ENCODE measurements at regions not wholly inside any gene's neighbourhood (a gene's known extent, or its start where the extent isn't known, plus 50 kb on each side); places are given as distances from the start of the nearest gene placed in this dataset.

DNA sequence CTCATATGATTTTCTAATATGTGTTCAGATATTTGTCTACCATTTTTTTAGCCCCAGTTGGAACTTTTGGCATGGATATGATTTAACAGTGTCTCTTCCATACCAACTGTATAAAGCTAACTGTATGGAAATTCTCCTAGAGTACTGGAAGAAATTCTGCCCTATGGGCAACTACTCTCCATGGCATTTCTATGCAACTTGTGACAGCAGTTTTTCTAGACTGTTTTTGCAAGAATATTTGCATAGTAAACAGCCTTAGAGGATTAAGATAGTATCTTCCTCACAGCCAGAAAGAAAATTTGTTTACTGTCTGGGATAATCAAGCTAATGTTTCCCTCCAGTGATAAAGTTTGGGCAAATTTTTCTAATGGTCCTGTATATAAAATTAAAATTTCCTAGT, 119.9 kb upstream of the PCDH17 start:
- DNase-seq (ENCODE audit: insufficient read length, low spot score) (no peak), FAIRE-seq (no peak)
- no peak for TF ChIP-seq POLR2A (IDR thresholded peaks at IDR 0.05; ENCODE audit: low read depth, low read length)

GRCh38 chr13:57527114-57527735, 104.3 kb upstream of the PCDH17 start:
- FAIRE-seq (no peak), DNase-seq (ENCODE audit: insufficient read length, low spot score) (no peak)
- no peak for TF ChIP-seq POLR2A (IDR thresholded peaks at IDR 0.05; ENCODE audit: low read depth, low read length)

DNA sequence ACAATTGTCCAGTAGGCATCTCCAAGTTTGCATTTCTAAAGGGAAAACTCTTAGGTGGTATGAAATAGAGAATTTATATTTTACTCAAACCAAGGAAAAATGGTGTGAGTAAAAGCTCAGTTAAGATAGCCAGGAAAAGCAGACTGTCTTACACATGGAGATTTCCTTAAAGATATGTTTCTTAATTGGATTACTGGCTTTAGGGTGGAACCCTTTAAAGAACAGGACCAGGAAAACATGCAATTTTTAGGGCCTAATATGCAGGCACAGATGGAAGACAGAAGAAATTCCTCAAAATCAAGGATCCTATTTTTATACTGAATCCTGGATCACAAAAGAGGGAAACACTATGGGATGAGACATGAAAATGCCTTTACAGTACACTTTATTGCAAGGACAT, 100.3 kb upstream of the PCDH17 start:
- FAIRE-seq (no peak), DNase-seq (ENCODE audit: insufficient read length, low spot score) (no peak)
- no peak for TF ChIP-seq POLR2A (IDR thresholded peaks at IDR 0.05; ENCODE audit: low read depth, low read length)

DNA sequence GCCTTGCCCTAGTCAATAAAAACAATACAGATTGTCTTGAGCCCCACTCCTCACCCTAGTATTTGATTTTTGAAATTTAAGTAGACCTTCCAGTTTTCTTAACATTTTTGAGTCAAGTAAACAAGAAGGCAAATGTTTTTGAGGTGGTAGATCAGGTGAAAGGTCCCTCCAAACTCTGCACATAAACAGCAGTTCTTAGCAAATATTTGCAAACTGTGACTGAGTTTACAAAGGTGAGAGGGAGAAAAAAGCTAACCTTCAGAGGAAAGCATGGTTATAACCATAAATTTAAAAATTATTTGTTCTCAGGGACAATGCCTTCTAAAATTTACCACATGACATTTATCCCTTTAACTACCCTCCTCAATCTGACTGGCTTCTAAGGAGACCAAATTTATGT, 84.6 kb upstream of the PCDH17 start:
- FAIRE-seq (no peak), DNase-seq (ENCODE audit: insufficient read length, low spot score) (no peak)
- no peak for TF ChIP-seq POLR2A (IDR thresholded peaks at IDR 0.05; ENCODE audit: low read depth, low read length)

- no peak for DNase-seq (ENCODE audit: insufficient read length, low spot score)
- FAIRE-seq, result no peak
- TF ChIP-seq POLR2A (IDR thresholded peaks at IDR 0.05; ENCODE audit: low read depth, low read length), result no peak
Observed at GRCh38 chr13:57552437-57552836, 79.1 kb upstream of the PCDH17 start.

GRCh38 chr13:57553932-57554331, 77.6 kb upstream of the PCDH17 start:
- no peak for DNase-seq (ENCODE audit: insufficient read length, low spot score)
- TF ChIP-seq POLR2A (IDR thresholded peaks at IDR 0.05; ENCODE audit: low read depth, low read length), result no peak
- FAIRE-seq, result no peak

- DNase-seq (ENCODE audit: insufficient read length, low spot score) (no peak), FAIRE-seq (no peak)
- TF ChIP-seq POLR2A (IDR thresholded peaks at IDR 0.05; ENCODE audit: low read depth, low read length), result no peak
Observed at GRCh38 chr13:57558051-57558467, 73.5 kb upstream of the PCDH17 start.

GRCh38 chr13:57568865-57569264, 62.7 kb upstream of the PCDH17 start:
- FAIRE-seq (no peak), DNase-seq (ENCODE audit: insufficient read length, low spot score) (no peak)
- no peak for TF ChIP-seq POLR2A (IDR thresholded peaks at IDR 0.05; ENCODE audit: low read depth, low read length)

DNA sequence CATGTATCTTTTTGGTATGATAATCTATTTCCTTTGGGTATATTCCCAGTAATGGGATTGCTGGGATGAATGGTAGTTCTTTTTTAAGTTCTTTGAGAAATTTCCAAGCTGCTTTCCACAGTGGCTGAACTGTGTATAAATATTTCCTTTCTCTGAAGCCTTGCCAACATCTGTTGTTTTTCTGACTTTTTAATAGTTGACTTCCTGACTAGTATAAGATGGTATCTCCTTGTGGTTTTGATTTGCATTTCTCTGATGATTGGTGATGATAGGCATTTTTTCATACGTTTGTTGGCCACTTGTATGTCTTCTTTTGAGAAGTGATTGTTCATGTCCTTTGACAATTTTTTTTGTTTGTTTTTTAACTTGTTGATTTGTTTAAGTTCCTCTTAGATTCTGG, 61.6 kb upstream of the PCDH17 start:
- TF ChIP-seq POLR2A (IDR thresholded peaks at IDR 0.05; ENCODE audit: low read depth, low read length), result no peak
- DNase-seq (ENCODE audit: insufficient read length, low spot score) (no peak), FAIRE-seq (no peak)

Measured in H54 (cell line).